Testis (tissue), 2 donors: ENCODE measurements at regions not wholly inside any gene's neighbourhood (a gene's known extent, or its start where the extent isn't known, plus 50 kb on each side); places are given as distances from the start of the nearest gene placed in this dataset.

Experiments
- CTCF ChIP-seq, 3 experiments: fragments of 450-650 bp in 2 of 3; fragments of 200-600 bp in 1 of 3; sonication (generic) in 1 of 3; IDR thresholded peaks; one replicate each; pipeline ENCODE4 v1.5.1; 2016 to 2019; ENCODE audit warnings: antibody characterized with exemption in 3 of 3, mild to moderate bottlenecking in 2 of 3, moderate library complexity in 1 of 3
- POLR2A ChIP-seq: fragments of 450-650 bp; IDR thresholded peaks from one replicate; pipeline ENCODE4 v1.6.1; 2017; ENCODE audit warnings: antibody characterized with exemption, mild to moderate bottlenecking, moderate library complexity

GRCh38 chr6:10177704-10178103 lies 237.2 kb downstream of the TFAP2A start:
- TF ChIP-seq CTCF (IDR thresholded peaks at IDR 0.05) (no peak), POLR2A (no peak)
